Activated naive CD8-positive, alpha-beta T cell treated with anti-CD3 and anti-CD28 coated beads for 36 hours (primary cell): ENCODE measurements at regions not wholly inside any gene's neighbourhood (a gene's known extent, or its start where the extent isn't known, plus 50 kb on each side); places are given as distances from the start of the nearest gene placed in this dataset.
A peak's percentile ranks its signal among the peaks of the same experiment; 100 is the strongest.

Source experiments
- DNase-seq: peaks from one replicate; pipeline ENCODE4 v3.0.0; 2021
- H3K27ac Mint-ChIP-seq: one replicate; pipeline ENCODE4 v1.8.0; 2022; ENCODE audit warnings: mild to moderate bottlenecking, moderate library complexity, mixed read lengths
- H3K27me3 Mint-ChIP-seq: one replicate; pipeline ENCODE4 v1.8.0; 2022; ENCODE audit warnings: mild to moderate bottlenecking, mixed read lengths
- H3K36me3 Mint-ChIP-seq: one replicate; pipeline ENCODE4 v1.8.0; 2021; ENCODE audit warnings: mild to moderate bottlenecking, mixed read lengths
- H3K4me1 Mint-ChIP-seq: one replicate; pipeline ENCODE4 v1.8.0; 2021; ENCODE audit warnings: mixed read lengths
- H3K4me3 Mint-ChIP-seq: one replicate; pipeline ENCODE4 v1.8.0; 2022; ENCODE audit warnings: mild to moderate bottlenecking, moderate library complexity, mixed read lengths
- H3K9me3 Mint-ChIP-seq: one replicate; pipeline ENCODE4 v1.8.0; 2022; ENCODE audit warnings: mixed read lengths

GRCh38 chr11:128407962-128408361, 179.4 kb downstream of the ETS1 start:
- DNase-seq: no peak
- Mint-ChIP-seq H3K4me3 (no peak overlapping the region), H3K27ac (no peak overlapping the region), H3K4me1 (peaks cover 26% of the 10 kb centered on the region), H3K36me3 (peaks cover 7% of the 10 kb centered on the region), H3K27me3 (no peaks in the 10 kb centered on the region), H3K9me3 (peaks cover 1% of the 10 kb centered on the region)

DNA sequence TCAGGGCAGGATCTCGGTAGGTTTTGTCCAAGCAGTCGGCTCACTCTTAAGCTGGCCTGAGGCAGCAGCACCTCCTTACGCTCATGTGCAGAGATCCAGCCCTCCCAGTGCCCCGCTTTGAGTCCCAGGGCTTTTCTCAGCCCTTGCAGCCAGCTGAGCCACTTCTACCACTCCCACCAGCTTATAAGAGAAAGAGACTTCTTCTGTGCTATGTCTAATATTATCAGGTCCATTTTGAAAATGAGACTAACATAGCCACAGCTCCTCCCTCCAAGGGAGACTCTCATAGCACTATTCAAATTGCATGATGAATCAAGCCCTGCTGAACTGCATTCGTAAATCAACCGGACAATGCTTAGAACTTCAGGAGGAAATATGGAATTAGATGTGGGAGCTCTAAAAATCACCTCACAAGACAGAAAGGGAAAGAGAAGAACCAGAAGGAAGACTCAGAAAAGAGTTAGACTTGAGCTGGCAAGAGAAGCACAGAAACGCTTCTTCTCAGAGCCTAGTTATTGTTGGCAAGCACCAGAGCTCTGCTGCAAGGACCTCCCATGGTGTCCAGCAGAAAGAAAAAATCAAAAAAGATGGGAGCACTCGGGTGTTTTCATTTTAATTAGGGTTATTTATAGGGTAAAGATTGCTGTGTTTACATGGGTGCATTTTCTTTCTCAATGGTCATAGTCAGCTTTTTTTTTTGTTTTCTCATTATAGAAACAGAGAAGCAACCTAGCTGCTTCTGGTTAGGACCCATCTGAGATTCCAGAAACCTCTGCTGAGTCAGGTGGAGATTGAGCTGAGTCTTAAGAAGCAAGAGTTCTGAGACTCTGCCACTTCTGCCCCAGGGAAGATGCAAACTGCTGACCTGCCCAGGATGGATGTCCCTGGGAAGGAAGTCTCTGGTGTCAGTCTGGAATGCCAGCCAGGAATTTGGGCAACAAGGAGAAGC, 181.4 kb downstream of the ETS1 start:
- Mint-ChIP-seq H3K4me1 (peaks cover 17% of the 10 kb centered on the region), H3K27ac (no peak overlapping the region), H3K27me3 (no peaks in the 10 kb centered on the region), H3K36me3 (no peaks in the 10 kb centered on the region), H3K4me3 (no peak overlapping the region), H3K9me3 (peaks cover 1% of the 10 kb centered on the region)
- DNase-seq: no peak

DNA sequence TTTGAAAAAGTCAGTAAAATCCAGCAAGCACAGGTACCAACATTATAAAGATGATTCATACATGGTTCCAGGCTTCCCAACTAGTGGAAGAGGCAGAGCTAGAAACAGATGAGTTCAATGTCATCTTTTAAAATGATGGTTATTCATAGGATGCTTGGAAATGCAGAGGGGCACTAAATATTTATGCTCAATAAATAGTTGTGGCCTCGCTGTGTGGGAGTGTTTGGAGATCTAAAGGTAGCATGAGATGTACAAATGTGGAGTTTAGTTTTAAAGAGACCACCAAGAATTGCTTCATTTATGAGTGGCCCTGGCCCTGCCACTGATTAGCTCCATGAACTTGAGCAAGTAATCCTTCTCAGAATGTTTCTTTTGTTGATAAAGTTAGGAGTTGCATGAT, 182.2 kb downstream of the ETS1 start:
- H3K4me3 Mint-ChIP-seq: no peak overlapping the region
- H3K4me1 Mint-ChIP-seq: peaks cover 17% of the 10 kb centered on the region
- no peak overlapping the region for H3K27ac Mint-ChIP-seq
- no peak for DNase-seq
- no peaks in the 10 kb centered on the region for H3K36me3 Mint-ChIP-seq
- no peaks in the 10 kb centered on the region for H3K27me3 Mint-ChIP-seq
- peaks cover 1% of the 10 kb centered on the region for H3K9me3 Mint-ChIP-seq

GRCh38 chr11:128404437-128404836, 182.9 kb downstream of the ETS1 start:
- Mint-ChIP-seq H3K36me3 (no peaks in the 10 kb centered on the region), H3K9me3 (peaks cover 1% of the 10 kb centered on the region), H3K27me3 (no peaks in the 10 kb centered on the region), H3K4me1 (peaks cover 14% of the 10 kb centered on the region), H3K27ac (no peak overlapping the region), H3K4me3 (no peak overlapping the region)
- no peak for DNase-seq

DNA sequence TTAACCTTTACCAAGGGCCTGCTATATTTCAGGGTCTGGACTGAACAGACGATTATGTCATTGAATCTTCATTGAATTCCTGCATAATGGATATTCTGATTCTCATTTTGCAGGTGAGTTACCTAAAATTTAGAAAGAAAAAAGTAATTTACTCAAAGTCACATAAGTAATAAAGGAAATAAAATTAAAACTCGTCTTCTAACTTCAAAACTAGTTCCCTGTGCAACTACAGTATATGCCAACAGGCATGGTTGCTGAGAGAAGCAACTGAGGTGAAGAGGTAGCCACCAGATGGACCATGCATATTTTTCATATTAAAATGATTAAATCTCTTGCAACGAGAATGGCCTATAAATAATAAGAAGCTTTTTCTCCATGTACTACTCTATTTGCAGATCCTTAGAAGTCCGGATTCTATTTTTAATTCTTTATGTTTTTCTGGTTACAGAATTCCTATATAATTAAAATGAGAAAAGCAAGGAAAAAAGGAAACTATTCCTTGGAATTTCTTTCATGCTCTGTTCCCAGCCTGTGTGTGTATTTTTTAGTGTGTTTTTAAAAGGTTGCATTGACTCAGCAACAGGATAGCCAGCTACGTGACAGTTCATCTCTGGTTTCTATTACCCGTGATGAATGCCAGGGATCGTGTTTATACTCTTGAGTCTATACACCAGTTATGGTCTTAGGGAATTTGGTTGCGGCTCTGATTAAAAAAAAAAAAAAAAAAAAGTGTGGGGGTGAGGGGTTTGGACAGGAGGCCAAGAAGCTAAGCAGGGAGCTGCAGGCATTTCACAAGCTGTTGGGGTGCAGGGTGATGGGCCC, 186.8 kb downstream of the ETS1 start:
- no peak overlapping the region for H3K4me3 Mint-ChIP-seq
- H3K27me3 Mint-ChIP-seq: no peaks in the 10 kb centered on the region
- H3K27ac Mint-ChIP-seq: no peak overlapping the region
- peaks cover 27% of the 10 kb centered on the region for H3K4me1 Mint-ChIP-seq
- DNase-seq: no peak
- H3K9me3 Mint-ChIP-seq: peaks cover 1% of the 10 kb centered on the region
- H3K36me3 Mint-ChIP-seq: no peaks in the 10 kb centered on the region

DNA sequence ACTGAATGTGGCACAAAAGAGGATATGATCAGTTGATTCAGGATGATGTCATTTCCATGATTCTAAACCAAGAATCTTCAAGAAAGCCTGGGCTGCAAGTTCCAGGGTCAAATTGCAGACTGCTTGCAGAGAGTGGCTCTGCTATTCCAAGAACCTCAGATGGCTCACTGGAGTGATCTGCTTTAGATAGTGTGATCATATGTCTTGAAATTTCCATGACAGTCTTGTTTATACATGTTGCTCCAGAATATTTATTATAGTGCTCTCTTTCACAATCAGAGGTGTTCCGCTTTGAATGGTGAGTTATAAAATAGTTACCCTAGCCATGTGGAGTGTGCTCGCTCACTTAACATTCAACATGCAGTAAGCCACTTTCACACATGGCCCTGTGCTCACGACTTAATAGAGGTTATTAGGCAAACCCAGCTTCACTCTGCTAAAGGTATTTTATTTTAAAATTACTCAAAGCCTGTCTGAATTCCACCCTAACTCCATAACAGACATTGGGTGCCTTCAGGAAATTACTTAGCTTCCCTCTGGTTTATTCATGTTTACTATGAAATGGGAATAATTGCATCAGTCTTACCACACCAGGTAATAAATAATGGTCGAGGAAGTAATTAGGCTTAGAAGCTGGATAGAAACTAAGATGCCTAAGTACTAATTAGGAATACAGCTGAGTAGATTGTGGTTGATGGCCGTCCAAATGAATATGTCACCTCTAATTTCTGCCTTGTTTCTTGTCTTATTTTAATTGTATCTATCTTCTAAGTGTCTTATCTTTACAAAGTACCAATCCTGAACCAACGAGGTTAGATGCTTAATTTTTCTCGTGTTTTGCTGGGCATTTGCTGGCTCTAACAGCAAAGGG, 187.9 kb downstream of the ETS1 start:
- DNase-seq: no peak
- Mint-ChIP-seq H3K27ac (no peak overlapping the region), H3K9me3 (peaks cover 1% of the 10 kb centered on the region), H3K4me3 (no peak overlapping the region), H3K27me3 (no peaks in the 10 kb centered on the region), H3K4me1 (peaks cover 27% of the 10 kb centered on the region), H3K36me3 (no peaks in the 10 kb centered on the region)

DNA sequence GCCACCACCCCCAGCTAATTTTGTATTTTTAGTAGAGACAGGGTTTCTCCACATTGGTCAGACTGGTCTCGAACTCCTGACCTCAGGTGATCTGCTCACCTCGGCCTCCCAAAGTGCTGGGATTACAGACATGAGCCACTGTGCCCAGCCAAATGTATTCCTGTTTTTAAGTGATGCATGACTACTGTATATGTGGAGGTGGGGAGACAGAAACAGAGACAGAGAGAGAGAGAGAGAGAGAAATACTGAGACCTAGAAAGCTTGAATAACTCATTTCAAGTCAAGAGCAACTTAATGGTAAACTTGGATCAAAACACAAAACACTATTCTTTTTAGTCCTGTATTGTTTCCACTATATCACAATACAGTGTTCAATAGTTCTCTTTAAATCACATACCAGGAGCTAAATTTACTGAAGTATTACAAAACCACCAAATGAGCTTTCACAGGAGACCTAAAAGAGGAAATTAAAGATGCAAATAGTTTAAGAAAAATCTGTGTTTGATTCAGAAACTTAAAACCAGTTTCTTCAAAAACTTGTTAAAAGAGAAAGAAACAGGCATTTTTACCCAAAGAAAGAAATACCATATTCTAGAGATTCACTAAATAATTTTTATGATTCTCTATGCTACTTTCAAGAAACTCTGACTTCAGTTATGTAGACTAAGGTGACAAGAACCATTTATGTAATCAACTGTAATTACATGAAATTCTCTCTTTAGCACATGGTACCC, 188.7 kb downstream of the ETS1 start:
- H3K27ac Mint-ChIP-seq: peak overlapping the region; percentile 70
- no peak overlapping the region for H3K4me3 Mint-ChIP-seq
- H3K36me3 Mint-ChIP-seq: no peaks in the 10 kb centered on the region
- peaks cover 1% of the 10 kb centered on the region for H3K9me3 Mint-ChIP-seq
- H3K4me1 Mint-ChIP-seq: peaks cover 27% of the 10 kb centered on the region
- no peaks in the 10 kb centered on the region for H3K27me3 Mint-ChIP-seq
- DNase-seq: no peak

GRCh38 chr11:128397362-128397761, 190.0 kb downstream of the ETS1 start:
- H3K4me3 Mint-ChIP-seq: no peak overlapping the region
- H3K9me3 Mint-ChIP-seq: peaks cover 1% of the 10 kb centered on the region

DNA sequence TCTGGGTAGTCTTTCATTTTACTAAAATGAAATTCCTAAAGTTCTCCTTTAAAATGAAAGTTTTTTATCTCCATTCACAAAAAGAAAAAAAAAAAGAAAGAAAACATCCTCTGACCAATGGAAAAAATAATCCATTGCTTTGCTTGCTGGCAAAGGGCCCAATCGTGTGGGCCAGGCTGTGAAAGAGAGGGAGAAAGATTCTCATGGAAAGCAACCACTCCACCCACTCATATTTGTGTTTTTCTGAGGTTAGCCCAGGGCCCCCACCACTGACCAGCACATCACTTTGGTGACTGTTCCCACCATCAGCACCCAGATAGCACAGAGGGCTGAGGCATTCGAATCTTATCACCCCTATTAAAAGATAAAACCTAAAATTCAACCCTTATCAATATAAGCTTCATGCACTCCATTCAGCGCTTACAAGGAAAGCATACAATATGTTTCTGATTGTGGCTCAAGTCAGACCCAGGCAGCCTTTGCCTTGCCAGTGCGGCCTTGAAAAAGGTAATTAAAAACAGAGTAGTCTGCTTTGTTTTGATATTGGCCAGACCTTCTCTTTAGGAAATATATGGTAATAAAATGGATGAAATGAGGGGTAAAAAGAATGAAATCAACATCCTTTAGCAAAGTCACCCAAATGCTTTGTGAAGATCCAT, 192.8 kb downstream of the ETS1 start:
- H3K36me3 Mint-ChIP-seq: no peaks in the 10 kb centered on the region
- H3K27me3 Mint-ChIP-seq: no peaks in the 10 kb centered on the region
- H3K4me1 Mint-ChIP-seq: peaks cover 23% of the 10 kb centered on the region
- no peak for DNase-seq
- H3K9me3 Mint-ChIP-seq: peaks cover 1% of the 10 kb centered on the region
- no peak overlapping the region for H3K27ac Mint-ChIP-seq
- H3K4me3 Mint-ChIP-seq: no peak overlapping the region

More at GRCh38 chr11:128397362-128397761, 190.0 kb downstream of the ETS1 start:
- DNase-seq: no peak
- no peak overlapping the region for H3K27ac Mint-ChIP-seq
- H3K36me3 Mint-ChIP-seq: no peaks in the 10 kb centered on the region
- peaks cover 25% of the 10 kb centered on the region for H3K4me1 Mint-ChIP-seq
- H3K27me3 Mint-ChIP-seq: no peaks in the 10 kb centered on the region

DNA sequence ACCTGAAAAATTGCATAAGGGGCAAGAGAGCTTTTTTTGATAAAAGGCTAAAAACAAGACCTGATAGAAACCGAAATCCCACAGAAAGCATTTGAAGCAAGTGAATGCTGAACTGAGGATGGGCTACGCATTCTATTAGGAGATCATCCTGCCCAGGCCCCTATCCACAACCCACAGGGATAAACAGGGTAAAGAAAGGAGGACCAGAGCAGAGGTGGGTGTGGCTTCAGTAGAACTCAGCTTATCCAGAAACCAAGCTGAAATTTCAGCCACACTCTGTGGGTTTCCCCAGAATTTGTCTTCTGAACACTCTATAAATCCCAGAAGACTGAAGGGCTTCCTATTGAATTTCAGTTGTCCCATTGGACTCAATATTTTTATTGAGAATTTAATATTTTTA, 195.1 kb downstream of the ETS1 start:
- Mint-ChIP-seq H3K9me3 (no peaks in the 10 kb centered on the region), H3K4me1 (peaks cover 18% of the 10 kb centered on the region), H3K4me3 (no peak overlapping the region), H3K27ac (no peak overlapping the region), H3K36me3 (no peaks in the 10 kb centered on the region), H3K27me3 (no peaks in the 10 kb centered on the region)
- DNase-seq: no peak

DNA sequence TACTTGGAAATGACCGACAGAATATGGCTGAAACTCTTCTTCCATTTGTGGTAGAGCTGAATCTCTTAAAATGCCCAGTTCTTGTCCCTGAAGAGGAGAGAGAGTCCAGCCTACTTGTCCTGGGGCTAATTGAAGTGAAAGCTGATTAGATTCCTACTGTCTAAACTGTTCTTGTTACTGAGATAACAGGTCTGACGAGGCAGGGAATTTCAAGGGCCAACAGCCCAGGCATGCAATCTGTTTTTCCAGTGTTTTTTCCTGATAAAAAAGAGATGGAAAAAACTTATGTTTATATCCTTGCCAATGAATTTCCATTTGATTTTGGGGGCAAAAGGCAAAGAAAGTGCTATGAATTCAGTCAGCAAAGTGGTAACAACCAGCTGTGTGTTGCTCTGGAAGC, 195.5 kb downstream of the ETS1 start:
- Mint-ChIP-seq H3K27ac (no peak overlapping the region), H3K4me1 (peaks cover 20% of the 10 kb centered on the region), H3K9me3 (no peaks in the 10 kb centered on the region), H3K36me3 (no peaks in the 10 kb centered on the region), H3K27me3 (no peaks in the 10 kb centered on the region), H3K4me3 (no peak overlapping the region)
- DNase-seq: no peak

GRCh38 chr11:128390246-128390645, 197.1 kb downstream of the ETS1 start:
- no peak for DNase-seq
- H3K36me3 Mint-ChIP-seq: no peaks in the 10 kb centered on the region
- H3K9me3 Mint-ChIP-seq: no peaks in the 10 kb centered on the region
- no peaks in the 10 kb centered on the region for H3K27me3 Mint-ChIP-seq
- H3K4me3 Mint-ChIP-seq: no peak overlapping the region
- no peak overlapping the region for H3K27ac Mint-ChIP-seq
- H3K4me1 Mint-ChIP-seq: peaks cover 26% of the 10 kb centered on the region

DNA sequence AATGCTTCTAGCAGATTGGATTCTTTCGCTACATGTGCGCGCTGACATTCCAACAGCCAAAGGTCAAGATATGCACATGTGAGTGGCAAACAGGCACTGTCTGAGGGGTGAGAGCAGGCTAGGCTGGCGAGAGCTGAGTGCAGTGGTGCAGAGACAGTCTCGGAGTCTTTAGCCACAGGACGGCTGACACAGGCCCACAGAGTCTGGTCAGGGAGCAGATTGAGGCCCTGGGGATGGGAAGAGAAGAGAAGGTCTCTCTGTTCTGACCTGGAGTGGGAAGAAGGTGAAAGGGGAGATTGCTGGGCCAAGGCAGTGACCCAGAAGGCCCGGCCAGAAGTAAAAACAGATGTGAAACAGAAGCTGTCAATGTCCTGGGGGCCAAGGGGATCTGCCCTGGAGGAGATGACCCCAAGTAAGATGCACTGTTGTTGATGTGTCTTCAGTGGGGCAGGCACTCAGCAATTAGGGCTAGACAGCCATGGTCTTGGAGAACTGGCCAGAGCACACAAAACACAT, 197.8 kb downstream of the ETS1 start:
- no peaks in the 10 kb centered on the region for H3K9me3 Mint-ChIP-seq

More for the DNA sequence above, 197.8 kb downstream of the ETS1 start:
- Mint-ChIP-seq H3K4me1 (peaks cover 26% of the 10 kb centered on the region), H3K27me3 (no peaks in the 10 kb centered on the region), H3K36me3 (no peaks in the 10 kb centered on the region), H3K27ac (no peak overlapping the region), H3K4me3 (no peak overlapping the region)
- DNase-seq: no peak
